Peyer's patch (tissue), 4 donors: ENCODE measurements at regions not wholly inside any gene's neighbourhood (a gene's known extent, or its start where the extent isn't known, plus 50 kb on each side); places are given as distances from the start of the nearest gene placed in this dataset.

Source experiments
- DNase-seq, 3 donors: peaks; one replicate each; pipeline ENCODE4 v3.0.0-alpha.2; 2017 to 2019
- H3K27ac ChIP-seq, 4 donors: fragments of 200-600 bp; sonication (generic); one replicate each; pipeline ENCODE4 v1.5.1; 2016 to 2019
- H3K27me3 ChIP-seq, 2 donors: fragments of 200-600 bp; sonication (generic); one replicate each; pipeline ENCODE4 v1.5.1; 2019
- H3K36me3 ChIP-seq, 3 donors: fragments of 200-600 bp; sonication (generic); one replicate each; pipeline ENCODE4 v1.5.1; 2016 to 2019
- H3K4me1 ChIP-seq, 4 donors: fragments of 200-600 bp; sonication (generic); one replicate each; pipeline ENCODE4 v1.5.1; 2016 to 2019
- H3K4me3 ChIP-seq, 4 donors: fragments of 200-600 bp; sonication (generic); 1 replicate in 3 of 4; 2 replicates in 1 of 4; pipeline ENCODE4 v1.5.1; 2016 to 2019; ENCODE audit warnings: mild to moderate bottlenecking in 1 of 4
- H3K9me3 ChIP-seq, 4 donors: fragments of 200-600 bp; sonication (generic); one replicate each; pipeline ENCODE4 v1.5.1; 2016 to 2019; ENCODE audit warnings: mild to moderate bottlenecking in 1 of 4
- POLR2A ChIP-seq, 2 donors: fragments of 450-650 bp; IDR thresholded peaks; one replicate each; pipeline ENCODE4 v1.5.1; 2017; ENCODE audit warnings: antibody characterized with exemption in 2 of 2, mild to moderate bottlenecking in 2 of 2, moderate library complexity in 2 of 2
- TF ChIP-seq, protein P1 (sequence below), 6 experiments: fragments of 450-650 bp in 4 of 6; fragments of 200-600 bp in 2 of 6; sonication (generic) in 1 of 6; IDR thresholded peaks; one replicate each; pipeline ENCODE4 v1.5.1; 2017 to 2019; ENCODE audit warnings: antibody characterized with exemption in 6 of 6, mild to moderate bottlenecking in 3 of 6, moderate library complexity in 1 of 6

GRCh38 chr9:26086396-26086795 lies 408.2 kb upstream of the TUSC1 start:
- TF ChIP-seq, protein P1, sequence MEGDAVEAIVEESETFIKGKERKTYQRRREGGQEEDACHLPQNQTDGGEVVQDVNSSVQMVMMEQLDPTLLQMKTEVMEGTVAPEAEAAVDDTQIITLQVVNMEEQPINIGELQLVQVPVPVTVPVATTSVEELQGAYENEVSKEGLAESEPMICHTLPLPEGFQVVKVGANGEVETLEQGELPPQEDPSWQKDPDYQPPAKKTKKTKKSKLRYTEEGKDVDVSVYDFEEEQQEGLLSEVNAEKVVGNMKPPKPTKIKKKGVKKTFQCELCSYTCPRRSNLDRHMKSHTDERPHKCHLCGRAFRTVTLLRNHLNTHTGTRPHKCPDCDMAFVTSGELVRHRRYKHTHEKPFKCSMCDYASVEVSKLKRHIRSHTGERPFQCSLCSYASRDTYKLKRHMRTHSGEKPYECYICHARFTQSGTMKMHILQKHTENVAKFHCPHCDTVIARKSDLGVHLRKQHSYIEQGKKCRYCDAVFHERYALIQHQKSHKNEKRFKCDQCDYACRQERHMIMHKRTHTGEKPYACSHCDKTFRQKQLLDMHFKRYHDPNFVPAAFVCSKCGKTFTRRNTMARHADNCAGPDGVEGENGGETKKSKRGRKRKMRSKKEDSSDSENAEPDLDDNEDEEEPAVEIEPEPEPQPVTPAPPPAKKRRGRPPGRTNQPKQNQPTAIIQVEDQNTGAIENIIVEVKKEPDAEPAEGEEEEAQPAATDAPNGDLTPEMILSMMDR (IDR thresholded peaks at IDR 0.05) = no peak
- TF ChIP-seq POLR2A (IDR thresholded peaks at IDR 0.05) = no peak
- H3K27me3 ChIP-seq = no peaks in the 10 kb centered on the region
- no peaks in the 10 kb centered on the region for H3K36me3 ChIP-seq
- H3K4me3 ChIP-seq = no peak overlapping the region
- no peak for DNase-seq
- no peaks in the 10 kb centered on the region for H3K9me3 ChIP-seq
- no peak overlapping the region for H3K27ac ChIP-seq
- H3K4me1 ChIP-seq = no peaks in the 10 kb centered on the region

DNA sequence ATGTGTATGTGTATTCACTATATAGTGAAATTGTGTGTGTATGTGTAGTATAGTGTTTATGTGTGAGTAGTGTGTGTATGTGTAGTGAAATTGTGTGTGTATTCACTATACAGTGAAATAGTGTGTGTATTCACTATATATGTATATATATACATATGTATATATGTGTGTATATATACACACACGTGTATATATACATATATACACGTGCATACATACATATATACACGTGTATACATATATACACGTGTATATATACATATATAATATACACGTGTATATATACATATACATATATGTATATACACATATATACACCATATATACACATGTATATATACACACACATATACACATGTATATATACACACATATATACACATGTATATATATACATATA lies 403.6 kb upstream of the TUSC1 start:
- no peak for DNase-seq
- H3K27me3 ChIP-seq = no peaks in the 10 kb centered on the region
- H3K36me3 ChIP-seq = no peaks in the 10 kb centered on the region
- peaks cover 0 to 7% (median 0%) of the 10 kb centered on the region in 4 donors for H3K9me3 ChIP-seq
- H3K27ac ChIP-seq = no peak overlapping the region
- no peaks in the 10 kb centered on the region for H3K4me1 ChIP-seq
- H3K4me3 ChIP-seq = no peak overlapping the region
- TF ChIP-seq POLR2A (IDR thresholded peaks at IDR 0.05) = no peak
- TF ChIP-seq, protein P1 (IDR thresholded peaks at IDR 0.05) = no peak

DNA sequence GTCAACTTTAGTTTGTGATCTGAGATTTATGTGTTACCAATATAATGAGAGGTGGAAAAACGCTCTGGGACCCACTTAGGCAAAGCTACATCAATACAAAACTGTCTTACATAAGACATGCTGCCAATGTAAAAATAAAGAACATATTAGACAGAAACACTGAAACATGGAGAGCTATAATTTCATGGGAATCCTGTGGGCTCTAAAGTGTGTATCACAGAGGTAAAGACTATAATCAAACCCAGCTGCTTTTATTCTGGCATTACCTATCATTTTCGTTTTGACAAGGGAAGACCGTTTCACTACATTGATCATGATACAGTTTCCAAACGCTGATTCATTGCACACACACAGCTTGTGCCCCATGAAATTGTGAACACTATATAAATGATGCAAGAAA lies 400.5 kb upstream of the TUSC1 start:
- no peak for TF ChIP-seq POLR2A (IDR thresholded peaks at IDR 0.05)
- TF ChIP-seq, protein P1 (IDR thresholded peaks at IDR 0.05) = no peak
- H3K9me3 ChIP-seq = peaks cover 0 to 10% (median 0%) of the 10 kb centered on the region in 4 donors

GRCh38 chr9:26077860-26078259 lies 399.6 kb upstream of the TUSC1 start:
- H3K9me3 ChIP-seq = peaks cover 0 to 10% (median 0%) of the 10 kb centered on the region in 4 donors
- DNase-seq = no peak
- H3K4me3 ChIP-seq = no peak overlapping the region
- no peaks in the 10 kb centered on the region for H3K4me1 ChIP-seq
- no peaks in the 10 kb centered on the region for H3K36me3 ChIP-seq
- H3K27ac ChIP-seq = no peak overlapping the region
- TF ChIP-seq POLR2A (IDR thresholded peaks at IDR 0.05) = no peak
- TF ChIP-seq, protein P1 (IDR thresholded peaks at IDR 0.05) = no peak
- H3K27me3 ChIP-seq = no peaks in the 10 kb centered on the region

More for the DNA sequence above, 400.5 kb upstream of the TUSC1 start:
- H3K4me3 ChIP-seq = no peak overlapping the region
- H3K36me3 ChIP-seq = no peaks in the 10 kb centered on the region
- no peaks in the 10 kb centered on the region for H3K4me1 ChIP-seq
- H3K27me3 ChIP-seq = no peaks in the 10 kb centered on the region
- DNase-seq = no peak
- no peak overlapping the region for H3K27ac ChIP-seq

DNA sequence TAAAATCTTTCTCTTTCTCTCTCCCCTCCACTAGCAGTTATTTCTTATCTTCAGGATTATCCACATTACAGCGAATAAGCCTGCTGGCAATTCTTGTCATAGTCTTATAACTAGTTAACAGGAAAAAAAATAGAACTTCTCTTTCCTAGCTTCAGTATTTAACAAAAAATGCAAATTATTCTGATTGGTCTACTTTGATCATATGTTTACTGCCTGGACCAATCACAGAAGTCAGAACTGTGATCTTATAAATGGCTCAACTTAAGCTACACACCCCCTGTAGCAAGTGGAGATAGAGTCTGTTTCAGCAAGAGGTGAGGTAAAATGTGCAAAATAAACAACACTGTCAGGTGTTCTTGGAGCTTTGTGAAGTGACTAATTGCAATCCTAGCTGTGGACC lies 389.4 kb upstream of the TUSC1 start:
- no peaks in the 10 kb centered on the region for H3K27me3 ChIP-seq
- no peak overlapping the region for H3K4me3 ChIP-seq
- H3K36me3 ChIP-seq = no peaks in the 10 kb centered on the region
- no peaks in the 10 kb centered on the region for H3K4me1 ChIP-seq
- H3K27ac ChIP-seq = no peak overlapping the region
- DNase-seq = no peak
- H3K9me3 ChIP-seq = no peaks in the 10 kb centered on the region
- TF ChIP-seq, protein P1 (IDR thresholded peaks at IDR 0.05) = no peak
- no peak for TF ChIP-seq POLR2A (IDR thresholded peaks at IDR 0.05)

GRCh38 chr9:26066237-26066636 lies 388.0 kb upstream of the TUSC1 start:
- no peak for DNase-seq
- TF ChIP-seq, protein P1 (IDR thresholded peaks at IDR 0.05) = no peak
- no peak for TF ChIP-seq POLR2A (IDR thresholded peaks at IDR 0.05)
- no peaks in the 10 kb centered on the region for H3K36me3 ChIP-seq
- H3K27me3 ChIP-seq = no peaks in the 10 kb centered on the region
- H3K27ac ChIP-seq = no peak overlapping the region
- H3K4me1 ChIP-seq = no peaks in the 10 kb centered on the region
- no peak overlapping the region for H3K4me3 ChIP-seq
- H3K9me3 ChIP-seq = no peaks in the 10 kb centered on the region
